SK-N-SH (cell line): ENCODE measurements at regions not wholly inside any gene's neighbourhood (a gene's known extent, or its start where the extent isn't known, plus 50 kb on each side); places are given as distances from the start of the nearest gene placed in this dataset.

Experiments
- CHD2 ChIP-seq: fragments of 150-350 bp; IDR thresholded peaks from 2 replicates; pipeline ENCODE4 v1.6.1; 2018; ENCODE audit warnings: low read length; ENCODE audit not compliant: partially characterized antibody
- CTCF ChIP-seq: fragments of 200-600 bp; sonication (generic); IDR thresholded peaks from 2 replicates; pipeline ENCODE4 v1.6.1; 2017; ENCODE audit warnings: antibody characterized with exemption, mild to moderate bottlenecking, moderate library complexity
- ELF1 ChIP-seq: IDR thresholded peaks from 2 replicates; pipeline ENCODE4 v1.4.0; 2012
- EP300 ChIP-seq, 2 experiments: IDR thresholded peaks; 2 replicates each; pipeline versions ENCODE4 v1.4.0 to v1.6.1; 2012; ENCODE audit warnings: borderline replicate concordance in 1 of 2, low read depth in 1 of 2, low read length in 1 of 2
- FOXM1 ChIP-seq: IDR thresholded peaks from 2 replicates; pipeline ENCODE4 v1.4.0; 2012; ENCODE audit warnings: low read depth, mild to moderate bottlenecking
- JUND ChIP-seq: IDR thresholded peaks from 2 replicates; pipeline ENCODE4 v1.4.0; 2012
- MAX ChIP-seq: IDR thresholded peaks from 2 replicates; pipeline ENCODE4 v1.4.0; 2012; ENCODE audit warnings: low read depth
- PBX3 ChIP-seq: IDR thresholded peaks from 2 replicates; pipeline ENCODE4; 2012
- POLR2AphosphoS5 ChIP-seq: IDR thresholded peaks from 2 replicates; pipeline ENCODE4 v1.6.1; 2012; ENCODE audit warnings: low read depth, low read length
- RAD21 ChIP-seq: IDR thresholded peaks from 2 replicates; pipeline ENCODE4 v1.6.1; 2012; ENCODE audit warnings: mild to moderate bottlenecking, low read length
- RFX5 ChIP-seq: IDR thresholded peaks from 2 replicates; pipeline ENCODE4 v1.6.1; 2012; ENCODE audit warnings: mild to moderate bottlenecking, improper control_type of control experiment, low read length
- USF1 ChIP-seq: IDR thresholded peaks from 2 replicates; pipeline ENCODE4 v1.4.0; 2012; ENCODE audit warnings: low read depth, borderline replicate concordance
- USF2 ChIP-seq: fragments of 150-350 bp; IDR thresholded peaks from 2 replicates; pipeline ENCODE4 v1.6.1; 2017; ENCODE audit warnings: antibody characterized with exemption, low read length, low read depth, borderline replicate concordance
- ZBTB33 ChIP-seq: IDR thresholded peaks from 2 replicates; pipeline ENCODE4 v1.4.0; 2012; ENCODE audit warnings: low read depth, borderline replicate concordance

- TF ChIP-seq PBX3, result 0 out of 2 replicates have a peak, but pooled peaks have one; percentile 4
- TF ChIP-seq POLR2AphosphoS5, result no peak
- no peak for TF ChIP-seq CTCF
- TF ChIP-seq RFX5, result no peak
- TF ChIP-seq MAX, result no peak
- no peak for TF ChIP-seq ZBTB33
- TF ChIP-seq EP300 (IDR thresholded peaks at IDR 0.05; ENCODE audit: borderline replicate concordance in 1 of 2, low read depth in 1 of 2, low read length in 1 of 2), result no peak
- TF ChIP-seq FOXM1, result no peak
- no peak for TF ChIP-seq USF2
- TF ChIP-seq CHD2, result no peak
- TF ChIP-seq ELF1, result no peak
- TF ChIP-seq USF1, result no peak
- no peak for TF ChIP-seq RAD21
- peak; percentile 34; the same call in 1 of the 2 replicates for TF ChIP-seq JUND
- TF ChIP-seq, all 33 proteins: peak for 4
These were observed 49.9 kb upstream of the PNPT1 start (continued) for GRCh38 chr2:55743583-55743982.
